ENCODE measurements at regions not wholly inside any gene's neighbourhood (a gene's known extent, or its start where the extent isn't known, plus 50 kb on each side); places are given as distances from the start of the nearest gene placed in this dataset.
"Not testable (repeated sequence)": the region's sequence is repeated elsewhere in the genome, so short reads cannot be mapped to it uniquely, and the experiment has no call there.

DNA sequence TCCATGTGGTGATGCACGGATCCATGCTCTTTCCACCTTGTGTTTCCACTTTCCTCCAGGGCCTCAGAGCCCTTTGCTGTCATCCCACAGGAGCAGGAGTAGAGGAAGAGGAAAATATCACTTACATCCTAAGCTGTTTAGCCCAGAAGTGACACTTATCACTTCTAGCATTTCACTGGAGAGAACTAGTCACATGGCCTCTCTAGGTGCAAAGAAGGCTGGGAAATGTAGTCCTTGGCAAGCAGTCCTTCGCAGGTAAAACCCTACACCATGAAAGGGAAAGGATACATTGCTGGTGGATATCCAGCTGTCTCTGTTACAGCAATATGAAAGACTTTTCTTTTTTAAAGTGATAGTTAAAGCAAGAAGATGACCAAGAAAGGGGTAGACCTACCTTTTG lies 185.9 kb downstream of the RGS9 start:
- FAIRE-seq (no peak), DNase-seq (ENCODE audit: low spot score in 2 of 2) (no peak)

DNA sequence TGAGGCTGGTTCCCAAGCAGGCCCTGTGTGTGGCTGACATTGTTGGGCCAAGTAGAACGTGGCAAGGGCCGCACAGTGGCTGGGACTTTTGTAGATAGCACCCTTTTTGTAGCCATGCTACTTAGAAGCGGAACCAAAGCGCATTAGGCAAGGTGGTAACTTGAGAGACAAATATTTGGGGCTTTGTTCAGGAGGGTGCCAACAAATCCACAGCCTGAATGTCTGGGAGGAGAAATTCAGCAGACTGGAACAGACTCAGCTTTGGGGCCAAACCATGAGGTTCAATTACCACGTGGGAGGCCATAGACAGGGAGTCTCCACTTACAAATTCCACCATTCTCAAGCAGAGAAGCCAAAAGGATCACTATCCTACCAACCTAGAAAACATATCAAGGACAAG lies 183.7 kb downstream of the RGS9 start:
- no peak for FAIRE-seq
- DNase-seq (ENCODE audit: low spot score in 2 of 2): no peak

DNA sequence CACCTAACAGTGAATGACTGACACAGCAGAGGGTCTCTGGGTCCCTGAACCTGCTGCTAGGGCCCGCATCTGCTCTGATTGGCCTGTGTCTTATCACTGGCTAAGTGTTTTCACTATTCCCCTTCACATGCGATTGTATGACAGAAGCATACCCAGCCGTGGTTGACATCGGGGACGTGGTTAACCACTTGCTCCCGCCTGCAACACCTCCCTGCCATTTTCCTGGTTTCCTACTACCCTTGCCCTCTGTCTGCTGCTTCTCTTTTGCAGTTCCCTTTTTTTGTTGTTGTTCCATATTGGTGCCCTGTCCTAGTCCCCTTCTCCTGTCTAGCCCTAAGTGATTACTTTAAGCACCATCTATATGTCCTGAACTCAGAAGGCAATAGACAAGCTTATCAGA lies 177.0 kb downstream of the RGS9 start:
- FAIRE-seq: no peak
- no peak for DNase-seq (ENCODE audit: low spot score in 2 of 2)

DNA sequence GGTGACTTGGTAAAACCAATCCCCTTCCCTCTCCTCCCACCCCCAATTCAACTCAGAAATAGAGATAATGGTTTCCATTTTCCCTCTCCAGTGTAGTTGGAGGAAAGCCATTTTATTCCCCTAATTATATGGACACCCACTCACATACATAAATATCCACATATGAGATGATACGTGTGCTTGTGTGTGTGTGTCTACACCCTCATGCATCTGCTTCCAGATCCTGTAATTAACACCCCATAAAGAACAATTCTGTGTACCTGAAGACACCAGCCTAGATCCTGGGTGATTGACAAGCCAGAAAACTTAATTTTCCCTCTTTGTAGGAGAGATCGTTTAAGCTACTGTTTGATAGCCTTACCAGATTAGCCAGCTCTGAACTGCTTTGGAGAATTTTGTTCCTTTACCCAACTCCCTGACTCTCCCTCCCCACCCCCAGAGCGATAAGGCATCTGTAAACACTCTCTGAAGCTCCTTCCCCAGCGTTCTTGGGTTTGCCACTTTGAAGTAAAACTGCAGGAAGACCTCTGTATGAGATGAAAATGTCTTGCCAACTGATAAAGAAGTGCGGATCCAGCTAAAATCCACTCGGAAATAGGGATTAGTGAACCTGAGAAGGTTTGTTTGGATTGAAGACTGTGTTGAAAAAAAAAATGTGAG lies 175.7 kb downstream of the RGS9 start:
- DNase-seq (ENCODE audit: low spot score in 2 of 2): no peak
- FAIRE-seq: no peak

DNA sequence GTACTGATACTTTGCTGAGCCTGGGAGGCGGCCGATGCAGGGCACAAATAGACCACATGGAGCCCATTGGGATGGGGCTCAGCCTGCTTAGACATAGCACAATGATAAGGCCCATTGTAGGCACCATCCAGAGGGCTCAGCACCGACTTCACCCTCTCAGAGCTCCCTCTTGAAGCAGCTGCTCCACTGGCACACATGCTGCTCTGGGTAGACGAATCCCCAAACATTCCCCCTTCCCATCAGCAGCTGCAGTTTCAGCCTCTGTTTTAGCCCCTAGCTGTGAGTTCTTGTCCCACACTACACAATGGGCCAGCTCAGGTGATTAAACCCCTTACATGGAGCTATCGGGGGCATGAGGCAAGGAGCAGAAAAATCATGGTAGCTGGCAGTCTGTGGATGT lies 174.1 kb downstream of the RGS9 start:
- FAIRE-seq: no peak
- DNase-seq (ENCODE audit: low spot score in 2 of 2): no peak

DNA sequence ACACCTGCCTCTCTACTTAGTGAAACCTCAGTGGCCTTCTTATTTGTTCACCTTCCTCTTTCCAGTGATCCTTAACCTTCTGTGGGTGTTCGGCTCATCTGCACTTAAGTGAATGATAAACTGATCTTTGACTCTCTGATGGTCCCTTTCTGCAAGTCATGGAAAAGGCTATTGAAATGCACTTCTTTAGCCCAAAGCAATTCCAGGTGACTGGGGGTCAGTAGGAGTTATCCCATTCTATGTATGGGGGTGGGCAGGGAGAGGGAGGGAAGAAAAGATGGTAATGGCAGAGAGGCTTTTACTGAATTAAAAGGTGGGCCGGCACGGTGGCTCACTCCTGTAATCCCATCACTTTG lies 170.8 kb downstream of the RGS9 start:
- FAIRE-seq: no peak
- DNase-seq (ENCODE audit: low spot score in 2 of 2): no peak

DNA sequence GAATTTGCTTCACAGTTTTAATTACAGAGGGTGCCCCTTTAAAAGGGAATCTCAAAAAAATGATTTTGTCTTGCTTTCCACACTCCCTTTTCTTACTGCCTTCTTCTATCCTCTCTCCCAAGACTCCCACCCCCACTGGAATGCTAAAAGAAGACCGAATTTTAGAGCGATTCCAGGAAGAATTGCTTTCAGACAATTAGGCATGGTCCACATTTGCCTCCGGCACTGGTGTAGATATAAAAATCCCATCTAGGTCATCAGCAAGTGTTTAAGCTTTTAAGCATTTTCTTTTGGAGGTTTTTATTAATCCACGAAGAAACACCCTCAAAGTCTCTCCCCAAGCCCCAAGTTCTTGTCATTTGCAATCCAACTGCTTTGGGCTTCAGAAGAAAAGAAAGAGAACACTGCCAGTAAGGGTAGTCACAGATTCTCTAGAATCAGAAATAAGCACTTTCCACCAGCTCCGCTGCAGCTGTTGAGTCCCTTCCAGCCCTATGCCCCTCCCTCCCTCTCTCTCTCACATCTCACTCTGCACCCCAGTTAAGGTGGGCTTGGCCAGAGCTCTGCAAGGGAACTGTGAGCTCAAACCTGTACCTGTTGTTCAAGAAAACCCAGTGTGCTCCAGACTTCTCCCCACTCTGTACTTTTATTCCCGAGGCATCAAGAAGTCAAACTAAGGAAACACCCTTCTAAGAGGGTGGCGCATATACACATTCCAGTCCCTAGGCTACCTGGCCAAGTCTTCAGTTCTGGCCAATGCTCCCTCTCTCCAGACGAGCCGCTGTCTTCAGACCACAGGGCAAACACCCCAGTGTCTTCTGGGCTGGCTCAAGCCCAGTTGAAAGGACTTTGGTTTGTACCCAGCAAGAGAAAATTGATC lies 170.2 kb downstream of the RGS9 start:
- DNase-seq (ENCODE audit: low spot score in 2 of 2) (no peak), FAIRE-seq (no peak)

DNA sequence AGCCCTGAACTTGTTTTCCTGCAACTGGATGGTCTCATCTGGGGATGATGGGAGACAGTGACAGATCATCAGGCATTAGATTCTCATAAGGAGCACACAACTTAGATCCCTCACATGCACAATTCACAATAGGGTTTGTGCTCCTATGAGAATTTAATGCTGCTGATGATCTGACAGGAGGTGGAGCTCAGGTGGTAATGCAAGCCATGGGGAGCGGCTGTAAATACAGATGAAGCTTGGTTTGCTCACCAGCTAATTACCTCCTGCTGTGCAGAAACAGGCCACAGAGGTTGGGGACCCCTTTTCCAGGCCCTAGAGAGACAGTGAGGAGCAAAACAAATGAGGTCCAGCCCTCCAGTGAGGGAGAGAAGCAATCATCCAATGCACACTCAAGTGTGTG lies 168.6 kb downstream of the RGS9 start:
- FAIRE-seq: no peak

DNA sequence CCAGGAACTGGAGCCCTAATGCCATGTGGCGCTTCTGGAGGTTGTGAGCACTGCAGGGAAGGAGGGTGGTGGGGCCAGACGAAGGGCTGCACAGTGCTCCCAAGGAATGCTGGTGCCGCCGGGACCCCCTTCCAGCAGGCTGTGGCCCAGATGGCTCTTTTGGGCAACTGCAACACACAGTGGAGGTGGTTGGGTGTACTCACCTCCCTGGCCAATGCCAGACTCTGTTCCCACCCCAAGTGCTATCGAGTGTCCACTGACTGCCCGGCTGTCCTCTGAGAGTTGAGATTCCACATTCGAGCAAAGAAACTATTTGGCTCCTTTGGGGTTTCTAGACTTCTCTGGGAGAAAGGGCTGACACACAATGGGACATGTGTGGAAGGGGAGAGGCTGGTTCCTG lies 167.9 kb downstream of the RGS9 start:
- DNase-seq (ENCODE audit: low spot score in 2 of 2) (no peak), FAIRE-seq (no peak)

More for the DNA sequence above, 168.6 kb downstream of the RGS9 start:
- no peak for DNase-seq (ENCODE audit: low spot score in 2 of 2)

DNA sequence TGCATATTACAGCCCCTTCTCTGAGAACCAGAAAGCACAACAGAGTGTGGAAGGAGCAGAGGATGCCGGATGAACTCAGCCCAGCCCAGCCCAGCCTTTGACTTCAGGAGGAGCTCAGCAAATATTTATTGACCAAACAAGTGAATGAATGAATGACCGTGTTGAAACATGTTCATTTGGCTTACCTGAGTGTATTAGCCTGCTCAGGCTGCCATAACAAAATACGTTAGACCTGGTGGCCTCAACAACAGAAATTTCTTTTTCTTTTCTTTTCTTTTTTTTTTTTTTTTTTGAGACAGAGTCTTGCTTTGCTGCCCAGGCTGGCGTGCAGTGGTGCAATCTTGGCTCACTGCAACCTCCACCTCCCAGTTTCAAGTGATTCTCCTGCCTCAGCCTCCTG lies 164.7 kb downstream of the RGS9 start:
- not testable (repeated sequence) for DNase-seq (ENCODE audit: low spot score in 2 of 2); FAIRE-seq

DNA sequence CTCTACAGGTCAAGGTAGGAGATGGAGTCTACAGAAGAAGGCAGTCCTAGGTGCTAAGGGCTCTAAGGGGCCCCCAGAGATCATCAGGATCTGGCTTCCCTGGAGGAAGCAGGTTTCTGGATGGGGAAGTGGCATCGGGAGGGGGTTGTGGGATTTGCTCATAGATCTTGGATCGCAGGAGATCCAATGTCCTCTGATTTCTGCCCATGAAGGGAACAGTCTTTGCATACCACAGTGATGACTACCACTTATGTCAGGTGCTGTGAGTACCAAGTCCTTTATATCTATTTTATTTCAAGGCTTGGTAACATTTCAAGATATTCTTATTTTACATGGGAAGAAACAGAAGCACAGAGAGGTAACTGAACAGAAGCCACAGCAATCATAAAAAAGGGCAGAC lies 164.0 kb downstream of the RGS9 start:
- FAIRE-seq: no peak
- DNase-seq (ENCODE audit: low spot score in 2 of 2): no peak

DNA sequence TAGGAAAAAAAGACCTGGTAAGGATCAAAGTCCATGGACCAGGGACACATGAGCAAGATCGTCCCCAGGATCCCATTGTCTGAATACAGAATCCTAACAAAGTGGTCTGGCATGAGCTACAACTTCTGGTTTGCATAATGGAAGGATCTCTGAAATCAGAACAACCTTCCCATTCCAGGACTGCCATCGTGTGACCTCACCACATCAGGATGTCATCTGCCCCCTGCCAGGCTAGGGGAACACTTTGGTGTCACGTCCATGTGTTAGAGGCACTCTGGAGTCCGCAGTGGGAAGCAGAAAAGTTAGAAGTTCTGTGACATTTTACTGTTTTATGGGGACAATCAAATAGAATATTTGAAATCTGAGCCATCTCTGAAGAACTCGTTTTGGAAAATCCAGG lies 160.7 kb downstream of the RGS9 start:
- FAIRE-seq (no peak), DNase-seq (ENCODE audit: low spot score in 2 of 2) (no peak)

DNA sequence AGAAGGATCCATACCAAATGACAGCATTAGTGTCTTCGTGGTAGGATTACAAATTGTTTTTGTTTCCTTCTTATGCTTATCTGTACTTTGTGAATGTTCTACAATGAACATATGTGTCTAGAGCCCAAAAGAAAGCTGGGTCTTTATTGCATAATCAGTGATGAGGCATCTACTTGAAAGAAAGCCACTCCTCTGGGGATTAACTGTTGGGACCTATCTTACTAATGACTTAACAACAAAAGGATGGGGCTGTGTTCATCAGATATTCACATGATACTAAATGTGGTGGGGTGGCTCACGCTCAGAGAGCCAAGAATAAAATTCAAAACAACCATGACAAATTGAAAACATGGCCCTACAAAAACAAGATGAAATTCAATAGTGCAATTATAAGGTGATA lies 160.2 kb downstream of the RGS9 start:
- FAIRE-seq: no peak
- DNase-seq (ENCODE audit: low spot score in 2 of 2): no peak

DNA sequence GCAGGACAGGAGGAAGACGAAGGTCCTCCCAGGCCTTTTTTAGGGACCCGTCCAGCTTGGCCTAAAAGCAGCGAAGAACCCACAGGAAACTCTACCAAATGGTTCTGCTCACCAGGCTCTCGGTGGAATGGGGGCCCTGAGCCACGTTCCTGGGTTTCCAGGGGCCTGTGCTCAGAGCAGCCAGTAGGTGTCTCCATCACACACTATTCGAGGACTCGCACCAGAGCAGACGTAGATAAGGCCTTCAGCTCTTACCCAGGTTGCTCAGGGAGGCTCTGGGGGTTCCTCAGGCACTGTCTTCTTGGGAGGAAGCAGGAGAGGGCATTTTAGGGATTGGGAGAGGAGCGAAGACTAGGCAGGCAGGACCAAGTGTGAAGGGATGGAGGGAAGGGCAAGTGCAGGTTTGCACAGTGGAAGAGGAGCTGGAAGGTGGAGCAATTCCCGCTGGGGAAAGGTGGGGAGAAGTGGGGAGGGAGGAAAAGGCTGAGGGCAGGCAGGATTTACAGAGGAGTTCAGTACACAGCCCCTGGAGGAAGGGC lies 157.1 kb downstream of the RGS9 start:
- no peak for FAIRE-seq
- DNase-seq (ENCODE audit: low spot score in 2 of 2): peak; percentile 26 to 72

DNA sequence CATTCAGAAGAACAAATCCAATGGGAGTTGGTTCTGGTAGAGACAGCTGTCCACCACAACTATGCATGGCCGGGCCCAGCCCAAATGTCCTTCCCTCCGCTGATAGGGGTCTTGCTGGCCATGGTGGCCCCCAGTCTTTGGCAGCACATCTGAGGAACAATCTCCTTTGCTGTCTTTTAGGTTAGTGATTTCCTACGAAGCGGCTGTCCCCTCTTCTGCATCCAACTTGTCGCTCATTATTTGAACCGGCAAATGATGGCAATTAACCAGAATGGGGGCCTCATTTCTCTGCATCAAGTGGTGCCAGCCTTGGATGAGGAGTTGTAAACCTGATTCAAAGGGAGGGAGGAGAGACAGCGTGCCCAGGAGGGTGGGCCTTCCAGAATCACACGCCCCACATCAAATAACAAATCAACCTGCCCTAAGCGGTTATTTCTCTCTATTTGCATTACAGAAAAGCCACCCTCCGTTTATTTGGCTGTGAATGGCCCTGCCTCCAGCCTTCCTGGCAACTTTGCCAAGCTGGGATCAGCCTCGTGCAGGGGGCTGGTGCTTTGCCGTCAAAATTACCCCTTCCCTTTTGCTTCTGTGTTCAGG lies 156.5 kb downstream of the RGS9 start:
- no peak for FAIRE-seq
- DNase-seq (ENCODE audit: low spot score in 2 of 2): no peak

DNA sequence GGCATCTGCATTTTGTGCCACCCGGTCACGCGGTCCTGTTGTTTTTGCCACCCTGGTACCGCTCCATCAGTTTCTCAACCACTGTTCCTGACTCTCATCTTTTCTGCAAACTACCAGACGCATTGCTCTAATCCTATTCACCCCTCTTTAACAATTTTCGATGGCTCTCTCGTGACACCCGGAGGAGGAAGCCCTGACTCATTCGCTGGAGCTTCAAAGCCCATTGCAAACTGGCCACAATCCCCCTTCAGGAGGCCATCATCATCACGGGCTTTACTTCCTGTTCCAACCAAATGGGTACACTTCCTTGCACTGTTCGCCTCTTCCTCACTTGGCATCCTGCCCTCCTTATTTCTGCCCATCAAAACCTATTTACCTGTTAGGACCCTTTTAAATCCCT lies 155.3 kb downstream of the RGS9 start:
- DNase-seq (ENCODE audit: low spot score in 2 of 2) (no peak), FAIRE-seq (no peak)

DNA sequence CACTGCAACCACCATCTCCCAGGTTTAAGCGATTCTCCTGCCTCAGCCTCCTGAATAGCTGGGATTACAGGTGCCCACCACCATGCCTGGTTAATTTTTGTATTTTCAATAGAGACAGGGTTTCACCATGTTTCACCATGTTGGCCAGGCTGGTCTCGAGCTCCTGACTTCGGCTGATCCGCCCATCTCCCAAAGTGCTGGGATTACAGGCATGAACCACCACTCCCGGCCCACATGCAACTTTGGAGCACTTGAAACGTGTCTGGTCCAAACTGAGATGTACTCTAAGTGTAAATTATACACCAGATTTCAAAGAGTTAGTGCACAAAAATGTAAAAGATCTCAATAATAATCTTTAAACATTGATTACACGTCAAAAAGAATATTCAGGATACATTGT lies 154.1 kb downstream of the RGS9 start:
- FAIRE-seq; DNase-seq (ENCODE audit: low spot score in 2 of 2): not testable (repeated sequence)

DNA sequence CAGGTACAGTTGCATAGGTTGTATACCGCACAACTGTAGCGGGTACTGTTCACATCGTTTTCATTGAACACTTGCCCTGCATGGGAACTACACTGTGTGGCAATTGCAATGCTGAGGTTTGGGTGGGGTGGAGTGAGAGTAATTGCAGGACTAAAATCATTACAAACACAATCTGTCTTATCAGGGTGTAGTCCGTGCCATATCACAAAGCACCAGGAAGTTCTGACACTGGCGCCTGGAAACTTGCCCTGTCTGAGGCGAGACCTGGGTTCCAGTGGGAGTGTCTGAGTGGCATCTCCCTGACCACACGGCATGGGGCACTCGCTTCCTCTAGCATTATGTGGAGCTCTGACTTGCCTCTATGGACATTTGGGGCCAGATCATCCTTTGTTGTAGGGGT lies 153.4 kb downstream of the RGS9 start:
- no peak for FAIRE-seq
- DNase-seq (ENCODE audit: low spot score in 2 of 2): no peak

DNA sequence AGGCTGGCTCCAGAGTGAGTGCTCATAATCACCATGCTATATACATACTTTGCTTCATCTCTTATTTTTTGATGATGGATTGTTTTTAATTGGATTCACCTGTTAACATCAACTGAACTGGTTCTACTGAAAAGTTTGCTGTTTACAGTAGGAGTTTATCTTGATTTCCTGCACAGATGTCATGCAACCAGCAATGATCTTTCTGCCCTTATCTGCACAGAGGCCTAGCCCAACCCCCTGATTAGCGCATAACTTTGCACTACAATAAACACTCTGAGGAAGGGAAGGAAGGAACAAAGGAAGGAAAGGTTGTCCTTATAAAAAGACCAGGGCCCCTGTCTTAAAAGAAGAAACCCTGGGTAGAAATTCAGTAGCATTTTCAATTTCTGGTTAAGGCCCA lies 152.9 kb downstream of the RGS9 start:
- DNase-seq (ENCODE audit: low spot score in 2 of 2) (no peak), FAIRE-seq (no peak)

DNA sequence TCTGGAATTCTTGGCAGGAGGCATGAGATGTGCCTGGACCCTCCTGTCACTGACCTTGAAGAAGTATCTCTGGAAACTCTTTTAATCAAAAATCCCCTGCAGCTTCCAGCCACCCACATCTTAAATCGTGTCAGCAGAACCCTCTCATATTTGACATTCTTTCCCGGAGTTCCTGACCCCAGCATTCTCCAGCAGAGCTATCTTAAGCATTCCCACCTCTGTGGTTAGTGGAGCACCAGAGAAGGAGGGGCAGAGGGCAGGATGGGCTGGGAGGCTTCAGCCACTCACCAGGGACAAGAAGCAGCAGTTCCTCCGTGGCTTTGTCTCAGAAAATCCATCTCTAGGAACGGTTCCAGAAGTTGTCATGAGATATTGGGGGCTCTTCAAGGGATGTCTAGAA lies 149.9 kb downstream of the RGS9 start:
- FAIRE-seq (no peak), DNase-seq (ENCODE audit: low spot score in 2 of 2) (no peak)

DNA sequence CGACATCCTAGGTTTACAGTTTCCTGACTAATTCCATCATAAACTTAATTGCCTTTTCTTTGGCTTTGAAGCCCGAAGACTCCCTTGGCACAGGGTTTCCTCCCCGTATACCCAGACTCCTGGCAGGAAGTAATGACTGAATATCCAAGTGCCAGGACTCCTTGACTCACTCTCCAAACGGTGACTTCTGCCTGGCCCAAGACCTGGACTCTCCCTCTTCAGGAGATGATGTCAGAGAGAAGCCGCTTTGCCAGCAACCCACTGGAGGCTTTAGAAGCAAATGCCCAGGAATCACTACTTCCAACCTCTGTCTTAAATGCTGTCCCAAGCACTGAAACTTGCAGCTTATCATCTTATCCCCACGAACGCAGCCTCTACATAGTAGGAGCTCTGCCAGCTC lies 146.5 kb downstream of the RGS9 start:
- no peak for FAIRE-seq

DNA sequence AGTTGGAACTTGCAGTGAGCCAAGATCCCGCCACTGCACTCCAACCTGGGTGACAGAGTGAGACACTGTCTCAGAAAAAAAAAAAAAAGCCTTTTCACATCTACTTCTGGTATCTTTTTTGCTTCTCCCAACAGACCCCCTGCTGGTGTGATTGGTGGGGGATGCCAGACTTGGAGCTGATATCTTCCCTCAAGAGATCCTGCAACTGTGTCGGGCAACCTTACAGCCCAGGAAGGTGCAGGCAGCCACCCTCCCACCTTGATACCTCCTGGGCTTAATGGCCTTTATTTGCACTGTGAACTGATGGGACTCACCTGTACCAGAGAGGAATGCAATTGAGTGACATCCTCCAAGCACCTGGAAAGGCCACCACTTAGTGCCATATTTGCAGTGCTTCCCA lies 142.3 kb downstream of the RGS9 start:
- FAIRE-seq: no peak
- DNase-seq (ENCODE audit: low spot score in 2 of 2): no peak

More for the DNA sequence above, 146.5 kb downstream of the RGS9 start:
- DNase-seq (ENCODE audit: low spot score in 2 of 2): no peak

Data from frontal cortex (tissue), 3 donors.